Right ventricle myocardium superior (tissue), 1 donor: ENCODE measurements at regions not wholly inside any gene's neighbourhood (a gene's known extent, or its start where the extent isn't known, plus 50 kb on each side); places are given as distances from the start of the nearest gene placed in this dataset.
A peak's percentile ranks its signal among the peaks of the same experiment; 100 is the strongest.

Experiments used
- ATAC-seq: fragments of 200-7000 bp; cut with Tn5 transposase; one replicate; pipeline ENCODE4 v1.9.1; 2020; ENCODE audit warnings: mild to moderate bottlenecking; ENCODE audit not compliant: poor library complexity
- DNase-seq: peaks from one replicate; pipeline ENCODE4 v3.0.0-alpha.2; 2020
- intact Hi-C: fragments of 100-400 bp; cut with DNase I; formaldehyde crosslinking; loops from one replicate; pipeline ENCODE4 v1.11.2; 2022
- donor health status: DM: no; HTN: yes; CAD: no; lungs with severe emphysema.

DNA sequence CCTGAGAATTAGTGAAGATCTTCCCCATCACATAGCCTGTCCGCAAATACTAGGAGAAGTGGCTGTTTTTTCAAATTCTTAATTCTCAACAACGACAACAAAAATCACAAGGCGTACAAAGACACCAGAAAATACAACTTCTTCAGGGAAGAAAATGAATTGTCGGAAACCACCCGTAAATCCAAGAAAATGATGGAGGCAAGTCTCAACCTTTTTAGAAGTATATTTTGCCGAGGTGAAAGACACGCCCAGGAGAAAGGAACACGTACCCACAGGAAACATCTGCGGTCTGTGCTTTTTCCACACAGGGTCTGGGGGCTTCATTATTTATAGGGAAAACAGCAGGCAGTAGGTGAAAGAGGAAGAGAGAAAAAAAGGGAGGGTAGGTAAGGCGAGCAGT lies 223.9 kb upstream of the GGTLC1 start:
- no peak for ATAC-seq
- no peak for DNase-seq
- intact Hi-C loops: no loop called here

DNA sequence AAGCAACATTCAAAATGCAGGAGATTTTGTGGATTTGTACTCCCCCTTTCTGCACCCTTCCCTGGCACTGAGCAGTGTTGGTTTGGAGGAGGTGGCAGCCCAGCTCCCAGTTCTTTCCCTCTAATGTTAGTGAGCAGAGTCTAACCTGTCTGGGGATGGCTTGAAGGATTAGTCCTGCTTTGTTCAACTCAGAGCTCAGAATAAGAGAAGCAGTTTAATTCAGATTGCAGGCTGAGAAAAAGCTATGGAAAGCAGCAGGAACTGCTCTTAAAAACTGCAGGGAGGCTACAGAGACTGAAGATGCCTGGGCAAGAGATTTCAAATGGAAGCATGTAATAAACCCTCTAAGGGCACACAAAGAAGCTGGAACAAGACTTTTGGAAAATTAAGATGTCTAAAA lies 223.4 kb upstream of the GGTLC1 start:
- intact Hi-C loops: no loop called here
- no peak for ATAC-seq
- DNase-seq: no peak

DNA sequence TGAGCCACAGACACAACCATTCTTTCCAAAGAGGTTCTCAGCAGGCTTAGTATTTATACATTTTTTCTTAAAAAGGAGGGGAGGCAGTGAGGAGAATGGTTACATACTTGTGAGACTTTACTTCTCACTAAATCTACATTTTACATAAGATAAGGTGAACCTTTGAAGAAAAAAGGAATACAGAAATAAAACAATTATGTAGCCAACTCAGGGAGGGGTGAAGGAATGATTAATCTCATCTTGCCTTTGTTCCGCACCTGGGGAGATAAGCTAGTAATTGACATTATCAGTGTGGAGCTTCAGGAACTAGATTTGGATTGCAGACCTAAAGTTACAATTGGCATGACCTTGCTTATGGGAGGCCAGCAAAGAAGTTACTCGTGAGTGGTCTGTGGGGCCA lies 221.8 kb upstream of the GGTLC1 start:
- intact Hi-C loops: no loop called here
- ATAC-seq (no peak), DNase-seq (no peak)

DNA sequence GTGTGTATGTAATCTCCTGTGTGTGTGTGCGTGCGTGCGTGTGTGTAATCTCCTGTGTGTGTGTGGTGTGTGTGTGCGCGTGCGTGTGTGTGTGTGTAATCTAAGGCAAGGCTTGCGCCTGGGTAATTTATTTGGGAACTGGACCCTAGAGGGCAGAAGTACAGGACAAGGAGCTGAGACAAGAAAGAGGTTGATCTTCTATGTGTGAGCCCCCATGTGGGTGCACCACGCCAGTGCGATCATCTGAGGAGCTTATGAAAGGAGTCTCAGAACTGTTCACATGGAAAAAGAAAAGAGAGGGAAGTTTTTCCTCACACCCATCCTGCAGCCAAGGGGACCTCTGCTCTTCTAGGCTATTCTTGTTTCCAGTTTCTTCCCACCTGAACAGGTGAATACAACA lies 220.1 kb upstream of the GGTLC1 start:
- intact Hi-C loops: no loop called here
- DNase-seq (no peak), ATAC-seq (no peak)

GRCh38 chr20:24207803-24208300 lies 219.3 kb upstream of the GGTLC1 start:
- intact Hi-C loops: no loop called here
- DNase-seq (no peak), ATAC-seq (no peak)

DNA sequence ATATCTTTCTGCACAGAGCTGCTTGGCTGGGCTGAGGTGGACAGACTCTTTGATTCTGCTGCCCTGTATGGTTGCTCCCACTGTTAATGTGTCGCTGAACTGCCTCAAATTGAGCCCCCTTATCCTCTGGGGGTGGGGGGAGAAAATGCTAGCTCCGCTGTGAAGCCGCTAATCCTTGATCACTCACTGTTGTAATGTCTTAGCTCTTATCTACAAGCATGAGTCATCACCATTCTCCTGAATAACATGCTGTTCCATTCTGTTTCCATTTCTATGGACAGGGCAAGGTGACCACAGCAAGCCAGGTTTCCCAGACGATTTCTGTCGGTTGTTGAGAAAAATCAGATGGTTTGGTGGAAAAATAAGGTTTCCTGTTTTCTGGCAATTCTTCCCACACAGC lies 218.4 kb upstream of the GGTLC1 start:
- no peak for DNase-seq
- ATAC-seq: no peak
- intact Hi-C loops: no loop called here

- no peak for ATAC-seq
- intact Hi-C loops: no loop called here
- DNase-seq: no peak
Measured at GRCh38 chr20:24203526-24204183, 215.1 kb upstream of the GGTLC1 start.

- no peak for ATAC-seq
- no peak for DNase-seq
- intact Hi-C loops: no loop called here
Measured at GRCh38 chr20:24199501-24199900, 210.9 kb upstream of the GGTLC1 start.

DNA sequence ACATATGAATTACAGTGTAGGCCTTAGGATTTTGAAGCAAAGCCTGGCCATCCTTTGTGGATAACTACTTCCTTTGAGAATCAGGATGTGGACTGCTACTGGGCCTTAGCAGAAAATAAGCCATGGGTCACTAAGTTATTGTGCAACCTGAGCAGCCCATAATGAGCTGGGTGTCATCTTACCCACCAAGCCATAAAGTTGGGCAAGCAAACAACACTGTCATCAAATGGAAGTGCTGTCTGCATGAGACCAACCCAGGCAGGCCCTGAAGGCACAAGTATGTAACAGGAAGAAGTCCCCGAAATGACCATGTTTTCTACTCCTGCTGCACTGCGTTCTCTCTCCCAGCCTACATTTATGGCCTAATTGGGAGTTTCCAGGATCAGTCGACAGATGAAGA lies 205.6 kb upstream of the GGTLC1 start:
- ATAC-seq: no peak

GRCh38 chr20:24190905-24191304 lies 202.3 kb upstream of the GGTLC1 start:
- intact Hi-C loops: no loop called here
- DNase-seq (no peak), ATAC-seq (no peak)

More for the DNA sequence above, 205.6 kb upstream of the GGTLC1 start:
- no peak for DNase-seq
- intact Hi-C loops: no loop called here

- intact Hi-C loops: no loop called here
- DNase-seq (no peak), ATAC-seq (no peak)
Measured at GRCh38 chr20:24185791-24186190, 197.2 kb upstream of the GGTLC1 start.

DNA sequence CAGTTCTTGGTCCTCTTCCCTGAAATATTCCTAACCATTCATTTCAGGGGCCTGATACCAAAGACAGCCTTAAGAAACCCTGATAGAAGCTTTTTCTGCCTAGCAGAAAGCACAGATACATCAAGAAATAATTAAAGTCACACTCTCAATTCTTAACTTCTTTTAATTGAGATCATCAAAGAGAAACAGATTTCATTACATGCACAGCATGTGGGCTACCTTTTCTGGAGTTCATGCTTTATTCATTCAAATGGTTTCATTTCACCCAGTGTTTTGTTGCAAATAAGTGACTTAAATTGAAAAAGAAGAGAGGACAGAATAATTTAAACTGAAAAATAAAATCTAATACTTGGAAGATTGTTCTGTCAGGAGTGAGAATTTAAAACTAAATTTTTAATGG lies 192.6 kb upstream of the GGTLC1 start:
- DNase-seq (no peak), ATAC-seq (no peak)
- intact Hi-C loops: no loop called here

GRCh38 chr20:24169256-24169655 lies 180.7 kb upstream of the GGTLC1 start:
- intact Hi-C loops: no loop called here
- DNase-seq: no peak
- no peak for ATAC-seq

GRCh38 chr20:24166412-24166811 lies 177.8 kb upstream of the GGTLC1 start:
- intact Hi-C loops: no loop called here
- no peak for DNase-seq
- no peak for ATAC-seq

- no peak for ATAC-seq
- intact Hi-C loops: no loop called here
- DNase-seq: no peak
Measured at GRCh38 chr20:24166123-24166381, 177.5 kb upstream of the GGTLC1 start.

DNA sequence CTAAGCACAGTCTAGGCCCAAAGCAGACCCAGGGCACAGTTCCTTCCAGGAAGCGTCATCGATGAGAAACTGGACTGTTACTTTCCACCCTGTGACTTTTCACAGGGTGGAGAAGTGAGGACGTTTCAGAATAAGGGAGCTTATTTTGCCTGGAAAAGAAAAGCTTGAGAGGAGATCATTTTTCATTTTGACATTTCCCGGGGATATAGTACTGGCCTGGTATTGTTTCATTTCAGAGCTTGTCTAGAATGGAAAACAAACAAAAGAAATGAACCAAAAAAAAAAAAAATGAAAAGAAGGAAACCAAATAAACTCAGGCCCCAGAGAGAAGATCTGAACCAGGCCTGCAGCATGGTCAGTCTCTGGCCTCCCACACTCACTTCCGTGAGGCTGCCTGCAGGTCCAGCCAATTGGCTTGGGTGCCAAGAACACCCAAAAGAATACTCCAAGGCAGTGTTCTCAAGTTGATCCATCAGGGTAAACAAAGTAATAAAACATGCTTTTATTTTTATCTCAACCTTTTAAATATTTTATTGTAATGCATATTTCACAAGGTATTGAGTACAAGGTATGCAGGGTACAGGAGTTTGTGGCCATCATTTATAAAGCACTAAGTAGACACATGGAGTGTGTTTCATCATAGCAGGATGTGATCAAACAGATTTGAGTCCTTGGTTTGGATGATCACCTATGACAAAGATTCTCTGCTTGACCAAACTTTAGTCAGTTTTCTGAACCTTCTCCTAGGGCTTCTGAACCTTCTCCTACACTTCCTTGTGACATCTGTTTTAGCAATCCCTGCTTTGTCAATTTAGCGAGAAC lies 176.9 kb upstream of the GGTLC1 start:
- intact Hi-C loops: no loop called here
- DNase-seq (no peak), ATAC-seq (no peak)

- no peak for DNase-seq
- intact Hi-C loops: no loop called here
- no peak for ATAC-seq
Measured at GRCh38 chr20:24164360-24164759, 175.8 kb upstream of the GGTLC1 start.

- DNase-seq (no peak), ATAC-seq (no peak)
- intact Hi-C loops: no loop called here
Measured at GRCh38 chr20:24163506-24163905, 174.9 kb upstream of the GGTLC1 start.

DNA sequence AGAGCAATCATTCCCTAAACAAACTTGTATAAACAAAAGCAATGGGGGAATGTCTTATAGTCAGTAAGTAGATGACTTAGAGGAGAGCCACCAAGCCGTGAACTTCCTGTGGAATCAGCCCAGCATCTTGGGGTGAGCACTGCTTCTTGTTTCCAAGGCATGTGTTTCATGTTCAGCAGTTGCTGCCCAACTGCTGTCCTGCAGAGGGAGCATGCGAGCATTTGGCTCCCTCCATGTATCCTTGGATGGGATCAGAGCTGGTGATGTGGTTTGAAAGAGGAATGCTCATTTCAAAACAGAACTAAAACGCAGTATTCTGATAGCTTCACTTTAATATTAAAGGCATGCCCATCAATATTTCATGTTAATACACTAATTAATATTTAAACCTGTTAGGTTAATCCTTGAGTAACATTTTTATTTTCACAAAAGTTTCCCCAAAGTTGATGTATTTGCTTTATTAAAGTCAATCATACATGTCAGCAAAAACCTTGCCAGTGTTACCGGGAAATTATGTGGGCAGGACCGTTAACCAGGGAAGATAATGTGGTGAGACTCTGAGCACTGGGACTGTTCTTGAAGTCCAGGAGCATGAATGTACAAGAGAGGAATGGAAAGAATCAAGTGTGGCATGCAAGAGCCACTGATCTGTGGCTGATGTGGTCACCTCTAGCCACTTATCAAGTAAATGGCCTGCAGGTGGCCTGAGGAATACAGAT lies 172.1 kb upstream of the GGTLC1 start:
- DNase-seq: peak; percentile 57
- peak; percentile 74 for ATAC-seq
- intact Hi-C loops: no loop called here

GRCh38 chr20:24158281-24158680 lies 169.7 kb upstream of the GGTLC1 start:
- no peak for DNase-seq
- no peak for ATAC-seq
- intact Hi-C loops: loop anchor here (5.0 kb wide), 1 partner anchor 759 kb away; no protein-coding TSS in a partner anchor
